Ovary (tissue), 7 donors: ENCODE measurements at regions not wholly inside any gene's neighbourhood (a gene's known extent, or its start where the extent isn't known, plus 50 kb on each side); places are given as distances from the start of the nearest gene placed in this dataset.

ENCODE experiments used
- DNase-seq, 5 donors: peaks; one replicate each; pipeline ENCODE4 v3.0.0-alpha.2; 2019 to 2020
- H3K27ac ChIP-seq, 2 donors: fragments of 200-600 bp; one replicate each; pipeline versions ENCODE4 v1.5.1 to v1.8.0; 2019 to 2022
- H3K27me3 ChIP-seq: fragments of 200-600 bp; one replicate; pipeline ENCODE4 v1.8.0; 2022
- H3K36me3 ChIP-seq: fragments of 200-600 bp; sonication (generic); one replicate; pipeline ENCODE4 v1.5.1; 2019
- H3K4me1 ChIP-seq: one replicate; pipeline ENCODE4 v1.8.1; 2013; ENCODE audit warnings: mild to moderate bottlenecking, moderate library complexity; ENCODE audit not compliant: insufficient read depth
- H3K4me3 ChIP-seq: fragments of 200-600 bp; sonication (generic); one replicate; pipeline ENCODE4 v1.5.1; 2017
- H3K9me3 ChIP-seq, 2 donors: fragments of 200-600 bp in 1 of 2; sonication (generic) in 1 of 2; one replicate each; pipeline versions ENCODE4 v1.5.1 to v1.8.1; 2013 to 2019; ENCODE audit warnings: mild to moderate bottlenecking in 1 of 2, moderate library complexity in 1 of 2
- CTCF ChIP-seq, 3 donors: fragments of 450-650 bp in 2 of 3; fragments of 200-600 bp in 1 of 3; IDR thresholded peaks; one replicate each; pipeline versions ENCODE4 v1.5.1 to v1.8.0; 2016 to 2022; ENCODE audit warnings: antibody characterized with exemption in 3 of 3, mild to moderate bottlenecking in 1 of 3
- EP300 ChIP-seq: sonication (generic); formaldehyde crosslinking; IDR thresholded peaks from one replicate; pipeline ENCODE4 v1.6.1; 2017; ENCODE audit warnings: antibody characterized with exemption
- POLR2A ChIP-seq: fragments of 450-650 bp; IDR thresholded peaks from one replicate; pipeline ENCODE4 v1.6.1; 2017; ENCODE audit warnings: antibody characterized with exemption, mild to moderate bottlenecking, moderate library complexity
- WGBS, 3 donors: extraction: QIAGEN DNeasy Blood & Tissue Kit in 1 of 3; methylation state at CpG; one replicate each; pipeline versions ENCODE4 v1.1.5 to v1.1.7; 2013 to 2017; 5-methylcytosine and 5-hydroxymethylcytosine counted together
- intact Hi-C, 4 donors: fragments of 100-400 bp; cut with DNase I; formaldehyde crosslinking; loops; one replicate each; pipeline versions ENCODE4 v1.11.0 to v1.15.1; 2022 to 2023
- donor health status: DM: no; HTN: no; CAD: no; lungs with moderate emphysema.
- donor health status: DM: no; HTN: no; CAD: no.
- donor health status: Bipolar disorder and iron deficiency.
- donor health status: DM: no; HTN: no; CAD: no.
- donor health status: DM: yes; HTN: yes; CAD: no.

GRCh38 chr3:145359040-145359439 is 801.9 kb downstream of the PLOD2 start:
- no peak for TF ChIP-seq POLR2A
- no peak for TF ChIP-seq EP300
- TF ChIP-seq CTCF (IDR thresholded peaks at IDR 0.05): no peak
- H3K9me3 ChIP-seq: no peaks in the 10 kb centered on the region
- no peaks in the 10 kb centered on the region for H3K36me3 ChIP-seq
- no peak overlapping the region for H3K27ac ChIP-seq
- H3K27me3 ChIP-seq: no peaks in the 10 kb centered on the region
- H3K4me3 ChIP-seq: no peak overlapping the region
- H3K4me1 ChIP-seq: no peaks in the 10 kb centered on the region
- intact Hi-C loops: no loop called here
- no peak for DNase-seq
- WGBS, 3 donors: 53 to 89% (median 59%) methylated on average over 1 of the region's 1 CpG

- H3K4me1 ChIP-seq: no peaks in the 10 kb centered on the region
- intact Hi-C loops: no loop called here
- H3K4me3 ChIP-seq: no peak overlapping the region
- no peaks in the 10 kb centered on the region for H3K36me3 ChIP-seq
- peaks cover 0 to 2% of the 10 kb centered on the region in 2 donors for H3K9me3 ChIP-seq
- TF ChIP-seq POLR2A: no peak
- no peak for TF ChIP-seq EP300
- no peak for TF ChIP-seq CTCF (IDR thresholded peaks at IDR 0.05)
- WGBS, 3 donors: 95 to 97% (median 96%) methylated on average over 2 of the region's 2 CpGs
- DNase-seq: no peak
- H3K27ac ChIP-seq: no peak overlapping the region
- no peaks in the 10 kb centered on the region for H3K27me3 ChIP-seq
Observed at GRCh38 chr3:145368748-145369147, 792.2 kb downstream of the PLOD2 start.

- TF ChIP-seq POLR2A: no peak
- no peak for TF ChIP-seq CTCF (IDR thresholded peaks at IDR 0.05)
- no peak for TF ChIP-seq EP300
- no peaks in the 10 kb centered on the region for H3K36me3 ChIP-seq
- H3K27ac ChIP-seq: no peak overlapping the region
- no peaks in the 10 kb centered on the region for H3K27me3 ChIP-seq
- no peak overlapping the region for H3K4me3 ChIP-seq
- no peaks in the 10 kb centered on the region for H3K4me1 ChIP-seq
- no peak for DNase-seq
- intact Hi-C loops: no loop called here
- H3K9me3 ChIP-seq: peaks cover 0 to 2% of the 10 kb centered on the region in 2 donors
- 85 to 89% (median 88%) methylated on average over 5 of the region's 5 CpGs for WGBS, 3 donors
Observed at GRCh38 chr3:145370870-145371269, 790.1 kb downstream of the PLOD2 start.

GRCh38 chr3:145377301-145377700 is 783.7 kb downstream of the PLOD2 start:
- no peaks in the 10 kb centered on the region for H3K9me3 ChIP-seq
- H3K27ac ChIP-seq: no peak overlapping the region
- 27 to 41% (median 41%) methylated on average over 1 of the region's 1 CpG for WGBS, 3 donors
- no peak for TF ChIP-seq CTCF (IDR thresholded peaks at IDR 0.05)
- TF ChIP-seq POLR2A: no peak
- TF ChIP-seq EP300: no peak
- no peaks in the 10 kb centered on the region for H3K36me3 ChIP-seq
- no peak for DNase-seq
- H3K4me3 ChIP-seq: no peak overlapping the region
- no peaks in the 10 kb centered on the region for H3K27me3 ChIP-seq
- no peaks in the 10 kb centered on the region for H3K4me1 ChIP-seq
- intact Hi-C loops: no loop called here

- H3K9me3 ChIP-seq: no peaks in the 10 kb centered on the region
- intact Hi-C loops: no loop called here
- WGBS, 3 donors: 80 to 94% (median 92%) methylated on average over 3 of the region's 3 CpGs
- no peaks in the 10 kb centered on the region for H3K4me1 ChIP-seq
- no peak overlapping the region for H3K4me3 ChIP-seq
- no peaks in the 10 kb centered on the region for H3K36me3 ChIP-seq
- no peak for DNase-seq
- no peak overlapping the region for H3K27ac ChIP-seq
- TF ChIP-seq EP300: no peak
- TF ChIP-seq POLR2A: no peak
- TF ChIP-seq CTCF (IDR thresholded peaks at IDR 0.05): no peak
- no peaks in the 10 kb centered on the region for H3K27me3 ChIP-seq
Observed at GRCh38 chr3:145383416-145383815, 777.6 kb downstream of the PLOD2 start.
